GM12878 (cell line): ENCODE measurements at regions not wholly inside any gene's neighbourhood (a gene's known extent, or its start where the extent isn't known, plus 50 kb on each side); places are given as distances from the start of the nearest gene placed in this dataset.

ENCODE experiments used
- ATAC-seq: fragments of 200-7000 bp; cut with Tn5 transposase; 3 replicates; pipeline ENCODE4 v1.9.1; 2020; ENCODE audit warnings: mild to moderate bottlenecking, moderate library complexity
- BruUV-seq: library from RNA; stranded (reverse); fragments of 400-500 nt; replicated peaks from 2 replicates; lab custom pipeline; 2021; lab: Mats Ljungman, UMichigan
- CTCF ChIA-PET: fragments of 300-600 bp; sonication (Branson Sonifier 250); formaldehyde crosslinking; extraction: SDS; loops from one replicate; lab custom pipeline; 2021; ENCODE audit warnings: inconsistent platforms; lab: Yijun Ruan, JAX
- POLR2A ChIA-PET: fragments of 350-600 bp; formaldehyde crosslinking; extraction: SDS; loops from one replicate; lab custom pipeline; 2021; ENCODE audit warnings: inconsistent platforms; lab: Charles Lee
- RAD21 ChIA-PET: fragments of 300-600 bp; sonication (Branson Sonifier 250); formaldehyde crosslinking; loops from one replicate; lab custom pipeline; 2023; ENCODE audit warnings: antibody characterized with exemption; ENCODE audit not compliant: unreplicated experiment; lab: Charles Lee
- SMC1A ChIA-PET: fragments of 300-600 bp; sonication (Branson Sonifier 250); formaldehyde crosslinking; loops from one replicate; lab custom pipeline; 2023; ENCODE audit not compliant: unreplicated experiment, uncharacterized antibody; lab: Charles Lee
- DNase-seq: peaks from one replicate; pipeline ENCODE4 v3.0.0-alpha.2; 2011; ENCODE audit warnings: low read depth, low spot score
- FAIRE-seq: peaks from 3 replicates; lab custom pipeline; 2011; peaks lifted over from hg19 to GRCh38; lab: Jason Lieb, UNC
- H2AFZ ChIP-seq: 2 replicates; pipeline ENCODE4 v1.6.0; 2011; ENCODE audit warnings: low read depth, low read length, control low read depth; ENCODE audit not compliant: control insufficient read depth
- H3K27ac ChIP-seq: 2 replicates; pipeline ENCODE4 v1.5.1; 2011; ENCODE audit warnings: control low read depth; ENCODE audit not compliant: control insufficient read depth, insufficient read depth
- H3K27me3 ChIP-seq, 2 experiments: replicated peaks in 1 of 2; 2 replicates each; pipeline versions ENCODE4 v1.6.0 to v1.6.1; 2011; ENCODE audit warnings: low read length in 1 of 2; ENCODE audit not compliant: control insufficient read depth in 2 of 2, insufficient read depth in 2 of 2
- H3K36me3 ChIP-seq, 2 experiments: 2 replicates each; pipeline ENCODE4 v1.5.1; 2011; ENCODE audit warnings: low read length in 1 of 2; ENCODE audit not compliant: control insufficient read depth in 2 of 2, insufficient read depth in 2 of 2
- H3K4me1 ChIP-seq: 2 replicates; pipeline ENCODE4 v1.6.1; 2011; ENCODE audit warnings: mild to moderate bottlenecking, low read length, moderate library complexity, mixed read lengths; ENCODE audit not compliant: control insufficient read depth, insufficient read depth
- H3K4me2 ChIP-seq: 2 replicates; pipeline ENCODE4 v1.6.0; 2011; ENCODE audit warnings: control low read depth; ENCODE audit not compliant: control insufficient read depth, insufficient read depth
- H3K4me3 ChIP-seq: fragments of 200-600 bp; sonication (generic); 2 replicates; pipeline ENCODE4 v1.5.1; 2016
- H3K79me2 ChIP-seq: 2 replicates; pipeline ENCODE4 v1.6.0; 2011; ENCODE audit warnings: low read length; ENCODE audit not compliant: control insufficient read depth, insufficient read depth
- H3K9ac ChIP-seq: 2 replicates; pipeline ENCODE4 v1.8.0; 2011; ENCODE audit warnings: low read length, control low read depth, mixed read lengths; ENCODE audit not compliant: control insufficient read depth, insufficient read depth
- H3K9me3 ChIP-seq: replicated peaks from 3 replicates; pipeline ENCODE4 v1.5.1; 2011; ENCODE audit warnings: mild to moderate bottlenecking, low read length; ENCODE audit not compliant: control insufficient read depth, insufficient read depth
- H4K20me1 ChIP-seq: 2 replicates; pipeline ENCODE4 v1.6.0; 2011; ENCODE audit not compliant: control insufficient read depth, insufficient read depth
- BHLHE40 ChIP-seq, 2 experiments: fragments of 450-650 bp in 1 of 2; IDR thresholded peaks; 2 replicates each; pipeline ENCODE4 v1.6.1; 2011 to 2017; ENCODE audit warnings: low read depth in 2 of 2, borderline replicate concordance in 1 of 2, improper control_type of control experiment in 1 of 2, low read length in 1 of 2, mild to moderate bottlenecking in 1 of 2
- CEBPZ ChIP-seq: fragments of 150-350 bp; IDR thresholded peaks from 2 replicates; pipeline ENCODE4 v1.6.1; 2016; ENCODE audit warnings: low read depth, low read length
- CHD1 ChIP-seq: IDR thresholded peaks from 2 replicates; pipeline ENCODE4 v1.6.1; 2012; ENCODE audit warnings: low read depth, low read length, improper control_type of control experiment
- FOS ChIP-seq: IDR thresholded peaks from 3 replicates; pipeline ENCODE4 v1.6.1; 2011; ENCODE audit warnings: borderline replicate concordance; ENCODE audit not compliant: insufficient read length; ENCODE audit errors: extremely low read depth
- KLF5 ChIP-seq: fragments of 450-650 bp; IDR thresholded peaks from 2 replicates; pipeline ENCODE4 v1.6.1; 2014; ENCODE audit warnings: mild to moderate bottlenecking; ENCODE audit not compliant: partially characterized antibody
- MEF2B ChIP-seq: fragments of 450-650 bp; IDR thresholded peaks from 2 replicates; pipeline ENCODE4 v1.6.1; 2018; ENCODE audit warnings: mild to moderate bottlenecking, moderate library complexity; ENCODE audit not compliant: partially characterized antibody, poor library complexity, severe bottlenecking
- MXI1 ChIP-seq: fragments of 150-350 bp; IDR thresholded peaks from 2 replicates; pipeline ENCODE4 v1.6.1; 2011; ENCODE audit warnings: low read depth, mild to moderate bottlenecking, inconsistent platforms, low read length, improper control_type of control experiment
- NR2C1 ChIP-seq: fragments of 450-650 bp; IDR thresholded peaks from 2 replicates; pipeline ENCODE4 v1.6.1; 2017; ENCODE audit warnings: antibody characterized with exemption, mild to moderate bottlenecking, moderate library complexity
- NR2C2 ChIP-seq: IDR thresholded peaks from 2 replicates; pipeline ENCODE4 v1.6.1; 2011; ENCODE audit warnings: borderline replicate concordance, low read depth; ENCODE audit not compliant: control insufficient read depth, insufficient read length
- POLR2AphosphoS5 ChIP-seq: IDR thresholded peaks from 2 replicates; pipeline ENCODE4 v1.6.1; 2011; ENCODE audit warnings: mild to moderate bottlenecking, low read length, inconsistent platforms
- SP1 ChIP-seq: IDR thresholded peaks from one replicate; pipeline ENCODE4 v1.6.1; 2011; ENCODE audit warnings: low read depth, low read length
- SRF ChIP-seq, 2 experiments: IDR thresholded peaks; 2 replicates each; pipeline ENCODE4 v1.6.1; 2011; ENCODE audit warnings: low read depth in 2 of 2, low read length in 2 of 2, mild to moderate bottlenecking in 1 of 2, moderate library complexity in 1 of 2
- STAT3 ChIP-seq: IDR thresholded peaks from 2 replicates; pipeline ENCODE4 v1.6.1; 2011; ENCODE audit warnings: low read depth, low read length, improper control_type of control experiment
- WGBS: methylation state at CpG from one replicate; pipeline ENCODE4 v1.1.6; 2016; ENCODE audit warnings: low lambda C conversion rate; ENCODE audit not compliant: insufficient replicate concordance, insufficient coverage; ENCODE audit errors: missing lambda C conversion rate; 5-methylcytosine and 5-hydroxymethylcytosine counted together
- in situ Hi-C: fragments of 300-500 bp; cut with MboI; formaldehyde crosslinking; loops from 9 replicates; pipeline ENCODE4 v1.14.3; 2018; ENCODE audit warnings: mixed read lengths
- intact Hi-C: fragments of 100-400 bp; cut with micrococcal nuclease; formaldehyde crosslinking; loops from one replicate; pipeline ENCODE4 v1.14.2; 2022; ENCODE audit not compliant: unreplicated experiment

- in situ Hi-C loops: no loop called here
- Histone ChIP-seq H3K9ac (no peak overlapping the region), H3K27ac (no peak overlapping the region), H3K4me2 (no peak overlapping the region), H2AFZ (no peak overlapping the region), H3K36me3 (no peaks in the 10 kb centered on the region), H3K9me3 (no peaks in the 10 kb centered on the region), H3K79me2 (no peaks in the 10 kb centered on the region), H3K4me1 (no peaks in the 10 kb centered on the region), H3K27me3 (no peaks in the 10 kb centered on the region), H3K4me3 (no peak overlapping the region), H4K20me1 (no peaks in the 10 kb centered on the region)
- ChIA-PET SMC1A (interaction anchor here (1.5 kb wide), 1 partner anchor 18 kb away, joined by 3 read pairs; no protein-coding TSS in a partner anchor), RAD21 (no interaction called here), CTCF (no interaction called here), POLR2A (no interaction called here)
- TF ChIP-seq KLF5 (no peak), NR2C1 (no peak), NR2C2 (no peak), CEBPZ (no peak), MXI1 (no peak), CHD1 (no peak), POLR2AphosphoS5 (no peak), MEF2B (no peak), STAT3 (no peak), SP1 (no peak), BHLHE40 (IDR thresholded peaks at IDR 0.05; ENCODE audit: borderline replicate concordance in 1 of 2, low read depth in 2 of 2, low read length in 1 of 2) (no peak), FOS (no peak), SRF (IDR thresholded peaks at IDR 0.05; ENCODE audit: low read depth in 2 of 2, low read length in 2 of 2) (no peak)
- ATAC-seq: no peak
- WGBS: 29% methylated on average over 4 of the region's 4 CpGs
- no peak for DNase-seq
- no peak for FAIRE-seq
- intact Hi-C loops: no loop called here
- BruUV-seq: no TSS peak
These were observed 277.2 kb downstream of the SUCLA2 start for GRCh38 chr13:47723898-47724297.
